H1 (cell line): ENCODE measurements at regions not wholly inside any gene's neighbourhood (a gene's known extent, or its start where the extent isn't known, plus 50 kb on each side); places are given as distances from the start of the nearest gene placed in this dataset.

ENCODE experiments used
- CREB1 ChIP-seq: IDR thresholded peaks from 2 replicates; pipeline ENCODE4 v1.6.1; 2012; ENCODE audit warnings: inconsistent platforms
- CTCF ChIP-seq, 3 experiments: IDR thresholded peaks; 1 replicate in 2 of 3; 2 replicates in 1 of 3; pipeline versions ENCODE4 v1.5.1 to v1.6.1; 2011; ENCODE audit warnings: low read length in 3 of 3, mild to moderate bottlenecking in 3 of 3, inconsistent platforms in 2 of 3, low read depth in 1 of 3, moderate library complexity in 1 of 3; ENCODE audit not compliant: insufficient read depth in 1 of 3; ENCODE audit errors: control extremely low read depth in 1 of 3
- EP300 ChIP-seq, 2 experiments: IDR thresholded peaks; 1 replicate in 1 of 2; 2 replicates in 1 of 2; pipeline ENCODE4 v1.6.1; 2011 to 2012; ENCODE audit warnings: low read depth in 2 of 2, low read length in 2 of 2, mild to moderate bottlenecking in 2 of 2, borderline replicate concordance in 1 of 2, inconsistent platforms in 1 of 2, moderate library complexity in 1 of 2
- EZH2 ChIP-seq: fragments of 200-600 bp; sonication (generic); IDR thresholded peaks from 2 replicates; pipeline ENCODE4 v1.7.1; 2012; ENCODE audit warnings: low read depth, mild to moderate bottlenecking, moderate library complexity, low read length, inconsistent platforms; ENCODE audit not compliant: severe bottlenecking
- FOSL1 ChIP-seq: IDR thresholded peaks from 2 replicates; pipeline ENCODE4 v1.6.1; 2011; ENCODE audit warnings: mild to moderate bottlenecking, low read depth, low read length, moderate library complexity; ENCODE audit not compliant: insufficient read depth
- MAFK ChIP-seq: IDR thresholded peaks from 2 replicates; pipeline ENCODE4 v1.6.1; 2012; ENCODE audit warnings: low read depth, mild to moderate bottlenecking, improper control_type of control experiment, low read length
- SIN3A ChIP-seq, 2 experiments: IDR thresholded peaks in 1 of 2; conservative IDR thresholded peaks in 1 of 2; 2 replicates each; pipeline ENCODE4 v1.6.1; 2011 to 2012; ENCODE audit warnings: low read length in 2 of 2, improper control_type of control experiment in 1 of 2, low read depth in 1 of 2, mild to moderate bottlenecking in 1 of 2
- TEAD4 ChIP-seq: IDR thresholded peaks from 2 replicates; pipeline ENCODE4 v1.6.1; 2012; ENCODE audit warnings: low read depth, low read length, inconsistent platforms, mixed read lengths

- no peak for TF ChIP-seq CREB1
- TF ChIP-seq CTCF (IDR thresholded peaks at IDR 0.05; ENCODE audit: control extremely low read depth in 1 of 3, insufficient read depth in 1 of 3, low read depth in 1 of 3, low read length in 3 of 3): no peak
- no peak for TF ChIP-seq EZH2
- TF ChIP-seq TEAD4: no peak
- no peak for TF ChIP-seq FOSL1
- no peak for TF ChIP-seq SIN3A (conservative IDR thresholded peaks at IDR 0.05 in 1 of 2, IDR thresholded peaks at IDR 0.05 in 1 of 2; ENCODE audit: low read depth in 1 of 2, low read length in 2 of 2)
- no peak for TF ChIP-seq MAFK
- TF ChIP-seq EP300 (IDR thresholded peaks at IDR 0.05; ENCODE audit: borderline replicate concordance in 1 of 2, low read depth in 2 of 2, low read length in 2 of 2): no peak
Observed at GRCh38 chr4:123846561-123846960, 450.0 kb downstream of the SPRY1 start.
